ENCODE measurements at regions not wholly inside any gene's neighbourhood (a gene's known extent, or its start where the extent isn't known, plus 50 kb on each side); places are given as distances from the start of the nearest gene placed in this dataset.

- no peak for TF ChIP-seq CTCF (IDR thresholded peaks at IDR 0.05)
- WGBS, 2 donors = 77 to 81% methylated on average over 3 of the region's 3 CpGs
- peaks cover 0 to 10% (median 0%) of the 10 kb centered on the region in 11 donors for H3K9me3 ChIP-seq
Measured at GRCh38 chrX:117843749-117844148, 272.9 kb downstream of the KLHL13 start.

GRCh38 chrX:117840645-117841044, 276.0 kb downstream of the KLHL13 start:
- no peak overlapping the region for H3K27ac ChIP-seq
- peaks cover 0 to 10% (median 0%) of the 10 kb centered on the region in 11 donors for H3K9me3 ChIP-seq
- no peaks in the 10 kb centered on the region for H3K27me3 ChIP-seq
- no peak for TF ChIP-seq CTCF (IDR thresholded peaks at IDR 0.05)
- H3K4me1 ChIP-seq = no peaks in the 10 kb centered on the region
- WGBS, 2 donors = 67 to 74% methylated on average over 3 of the region's 3 CpGs
- ATAC-seq (no peak), DNase-seq (no peak)
- intact Hi-C loops (cut with DNase I) = no loop called here
- no peaks in the 10 kb centered on the region for H3K36me3 ChIP-seq
- H3K4me3 ChIP-seq = no peak overlapping the region

More at GRCh38 chrX:117843749-117844148, 272.9 kb downstream of the KLHL13 start:
- Histone ChIP-seq H3K27me3 (no peaks in the 10 kb centered on the region), H3K27ac (no peak overlapping the region), H3K4me1 (no peaks in the 10 kb centered on the region), H3K36me3 (no peaks in the 10 kb centered on the region), H3K4me3 (no peak overlapping the region)
- DNase-seq = no peak
- intact Hi-C loops (cut with DNase I) = no loop called here
- no peak for ATAC-seq

GRCh38 chrX:117839544-117839943, 277.1 kb downstream of the KLHL13 start:
- H3K27me3 ChIP-seq = no peaks in the 10 kb centered on the region
- intact Hi-C loops (cut with DNase I) = no loop called here
- ATAC-seq (no peak), DNase-seq (no peak)
- H3K9me3 ChIP-seq = peaks cover 0 to 10% (median 0%) of the 10 kb centered on the region in 11 donors
- H3K27ac ChIP-seq = no peak overlapping the region
- no peaks in the 10 kb centered on the region for H3K36me3 ChIP-seq
- no peak for TF ChIP-seq CTCF (IDR thresholded peaks at IDR 0.05)
- H3K4me3 ChIP-seq = no peak overlapping the region
- WGBS, 2 donors = 77 to 89% methylated on average over 1 of the region's 1 CpG
- H3K4me1 ChIP-seq = no peaks in the 10 kb centered on the region

DNA sequence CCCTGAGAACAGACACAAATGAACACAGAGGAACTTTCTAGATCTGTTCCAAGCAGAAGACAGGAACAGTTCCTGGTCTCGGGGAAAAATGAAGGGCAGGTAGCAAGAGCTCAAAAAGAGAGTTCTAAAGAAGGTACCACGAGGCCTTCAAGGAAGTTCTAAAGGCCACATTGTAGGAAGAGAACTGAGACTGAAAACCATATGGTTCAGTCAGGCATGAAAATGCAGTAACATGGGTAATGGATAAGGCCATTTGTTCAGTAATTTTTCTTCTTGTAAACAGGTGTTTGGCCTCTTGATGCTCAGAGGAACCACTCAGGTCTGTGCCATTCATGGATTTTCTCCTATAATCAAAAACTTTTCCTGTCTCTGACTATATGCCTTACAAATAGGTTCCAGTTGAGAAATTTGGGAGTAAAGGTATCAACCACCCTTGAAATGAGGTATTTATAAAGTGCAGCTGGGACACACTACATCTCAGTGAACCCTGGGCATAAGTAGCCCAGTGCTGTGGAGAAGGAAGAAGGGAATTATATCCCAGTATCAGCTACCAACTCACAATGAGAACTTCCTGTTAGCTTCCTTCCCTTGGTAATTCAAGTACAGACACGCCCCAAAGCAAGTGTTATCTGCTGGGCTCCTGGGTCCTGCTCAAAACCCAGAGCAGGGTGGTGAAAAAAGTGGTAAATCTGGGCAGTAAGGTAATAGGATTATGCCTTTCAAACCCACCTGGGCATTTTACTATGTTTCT, 277.9 kb downstream of the KLHL13 start:
- no peaks in the 10 kb centered on the region for H3K36me3 ChIP-seq
- peaks cover 0 to 15% (median 0%) of the 10 kb centered on the region in 11 donors for H3K9me3 ChIP-seq
- TF ChIP-seq CTCF (IDR thresholded peaks at IDR 0.05) = no peak
- DNase-seq (no peak), ATAC-seq (no peak)
- 68 to 84% methylated on average over 3 of the region's 3 CpGs for WGBS, 2 donors
- no peaks in the 10 kb centered on the region for H3K4me1 ChIP-seq
- H3K4me3 ChIP-seq = no peak overlapping the region
- H3K27ac ChIP-seq = no peak overlapping the region
- H3K27me3 ChIP-seq = no peaks in the 10 kb centered on the region
- intact Hi-C loops (cut with DNase I) = no loop called here
